HCT116 (cell line): ENCODE measurements at regions not wholly inside any gene's neighbourhood (a gene's known extent, or its start where the extent isn't known, plus 50 kb on each side); places are given as distances from the start of the nearest gene placed in this dataset.

ENCODE experiments used
- ATAC-seq: fragments of 200-7000 bp; cut with Tn5 transposase; 2 replicates; pipeline ENCODE4 v1.9.1; 2020; ENCODE audit warnings: mild to moderate bottlenecking, moderate library complexity
- BruUV-seq: library from RNA; stranded (reverse); fragments of 400-500 nt; replicated peaks from 2 replicates; lab custom pipeline; 2021; lab: Mats Ljungman, UMichigan
- CTCF ChIA-PET: fragments of 300-600 bp; sonication (Branson Sonifier 250); formaldehyde crosslinking; loops from one replicate; lab custom pipeline; 2021; ENCODE audit warnings: antibody characterized with exemption; lab: Charles Lee
- POLR2A ChIA-PET: fragments of 300-600, 350-600 bp; sonication (Branson Sonifier 250); formaldehyde crosslinking; loops from one replicate; lab custom pipeline; 2021; ENCODE audit warnings: antibody characterized with exemption; lab: Charles Lee
- RAD21 ChIA-PET, 2 experiments: fragments of 300-600 bp; sonication (Branson Sonifier 250); formaldehyde crosslinking; loops; one replicate each; lab custom pipeline; 2023; ENCODE audit warnings: low total read pairs in 2 of 2; ENCODE audit not compliant: uncharacterized antibody in 2 of 2, unreplicated experiment in 2 of 2, low non-redundant PET in 1 of 2; lab: Charles Lee
- DNase-seq: peaks from one replicate; pipeline ENCODE4 v3.0.0-alpha.2; 2010; ENCODE audit warnings: low read depth, low spot score
- H2AFZ ChIP-seq: fragments of 200-600 bp; shearing (Covaris generic), sonication (generic); 2 replicates; pipeline ENCODE4 v1.6.1; 2017; ENCODE audit warnings: low read depth, mixed run types, mixed read lengths, antibody characterized with exemption, low read length; ENCODE audit not compliant: poor library complexity, severe bottlenecking
- H3K27ac ChIP-seq: 2 replicates; pipeline ENCODE4 v1.5.1; 2012; ENCODE audit warnings: low read depth, low read length
- H3K27me3 ChIP-seq: fragments of 200-600 bp; sonication (generic); 2 replicates; pipeline ENCODE4 v1.6.1; 2016; ENCODE audit warnings: mixed run types, low read length, mixed read lengths; ENCODE audit not compliant: insufficient read depth
- H3K36me3 ChIP-seq, 2 experiments: fragments of 200-500 bp in 1 of 2; fragments of 200-600 bp in 1 of 2; sonication (Bioruptor generic) in 1 of 2; sonication (generic) in 1 of 2; 2 replicates each; pipeline versions ENCODE4 v1.5.1 to v1.6.1; 2014 to 2016; ENCODE audit warnings: low read length in 2 of 2, inconsistent platforms in 1 of 2, mixed read lengths in 1 of 2, mixed run types in 1 of 2; ENCODE audit not compliant: insufficient read depth in 2 of 2, control insufficient read depth in 1 of 2
- H3K4me1 ChIP-seq, 2 experiments: fragments of 200-600 bp in 1 of 2; sonication (generic) in 1 of 2; 2 replicates each; pipeline versions ENCODE4 v1.5.1 to v1.6.1; 2012 to 2017; ENCODE audit warnings: low read length in 2 of 2, inconsistent platforms in 1 of 2, mild to moderate bottlenecking in 1 of 2, mixed read lengths in 1 of 2, mixed run types in 1 of 2, moderate library complexity in 1 of 2; ENCODE audit not compliant: insufficient read depth in 2 of 2, control insufficient read depth in 1 of 2
- H3K4me2 ChIP-seq: fragments of 200-600 bp; sonication (generic); 2 replicates; pipeline ENCODE4 v1.6.1; 2017; ENCODE audit warnings: mixed run types, low read length, mixed read lengths
- H3K4me3 ChIP-seq, 2 experiments: fragments of 200-600 bp in 1 of 2; sonication (generic) in 1 of 2; replicated peaks in 1 of 2; 2 replicates each; pipeline ENCODE4 v1.5.1; 2011 to 2016; ENCODE audit warnings: low read length in 2 of 2, control low read depth in 1 of 2, low read depth in 1 of 2, mild to moderate bottlenecking in 1 of 2, mixed read lengths in 1 of 2, mixed run types in 1 of 2
- H3K79me2 ChIP-seq: fragments of 200-600 bp; sonication (generic); 2 replicates; pipeline ENCODE4 v1.6.1; 2017; ENCODE audit warnings: mild to moderate bottlenecking, mixed run types, low read length, moderate library complexity, mixed read lengths; ENCODE audit not compliant: insufficient read depth
- H3K9ac ChIP-seq: fragments of 200-600 bp; sonication (generic); 2 replicates; pipeline ENCODE4 v1.6.1; 2016; ENCODE audit warnings: low read length, mixed read lengths
- H3K9me2 ChIP-seq: fragments of 200-600 bp; sonication (generic), shearing (Covaris generic); 2 replicates; pipeline ENCODE4 v1.6.1; 2017; ENCODE audit warnings: mixed run types, mild to moderate bottlenecking, moderate library complexity; ENCODE audit not compliant: insufficient read depth
- H3K9me3 ChIP-seq, 2 experiments: fragments of 200-500 bp in 1 of 2; fragments of 200-600 bp in 1 of 2; sonication (Bioruptor generic) in 1 of 2; sonication (generic) in 1 of 2; 2 replicates each; pipeline ENCODE4 v1.6.1; 2014 to 2017; ENCODE audit warnings: low read length in 2 of 2, mixed read lengths in 2 of 2, inconsistent platforms in 1 of 2, low read depth in 1 of 2, mild to moderate bottlenecking in 1 of 2, mixed run types in 1 of 2, moderate library complexity in 1 of 2; ENCODE audit not compliant: control insufficient read depth in 1 of 2, insufficient read depth in 1 of 2
- H4K20me1 ChIP-seq: fragments of 200-600 bp; sonication (generic), shearing (Covaris generic); 2 replicates; pipeline ENCODE4 v1.6.1; 2017; ENCODE audit warnings: mixed run types, mild to moderate bottlenecking, moderate library complexity; ENCODE audit not compliant: insufficient read depth
- ATF3 ChIP-seq: IDR thresholded peaks from 2 replicates; pipeline ENCODE4 v1.6.1; 2012
- ELF1 ChIP-seq: IDR thresholded peaks from 2 replicates; pipeline ENCODE4 v1.6.1; 2012; ENCODE audit warnings: low read depth, borderline replicate concordance
- EZH2phosphoT487 ChIP-seq: fragments of 200-600 bp; IDR thresholded peaks from 2 replicates; pipeline ENCODE4 v1.6.1; 2018; ENCODE audit warnings: antibody characterized with exemption, borderline replicate concordance
- FOSL1 ChIP-seq: IDR thresholded peaks from 2 replicates; pipeline ENCODE4 v1.6.1; 2012; ENCODE audit warnings: low read depth
- JUND ChIP-seq: IDR thresholded peaks from 2 replicates; pipeline ENCODE4 v1.6.1; 2012
- POLR2A ChIP-seq: IDR thresholded peaks from 2 replicates; pipeline ENCODE4 v1.7.0; 2011; ENCODE audit warnings: borderline replicate concordance; ENCODE audit not compliant: insufficient read depth, insufficient read length; ENCODE audit errors: extremely low read depth
- POLR2AphosphoS5 ChIP-seq: IDR thresholded peaks from 2 replicates; pipeline ENCODE4 v1.6.1; 2011; ENCODE audit warnings: mild to moderate bottlenecking, low read depth, low read length, moderate library complexity
- REST ChIP-seq: IDR thresholded peaks from 2 replicates; pipeline ENCODE4 v1.6.1; 2012; ENCODE audit warnings: low read depth
- SIN3A ChIP-seq: IDR thresholded peaks from 2 replicates; pipeline ENCODE4 v1.6.1; 2012; ENCODE audit warnings: low read depth
- YY1 ChIP-seq: IDR thresholded peaks from 2 replicates; pipeline ENCODE4 v1.6.1; 2011; ENCODE audit warnings: low read length, low read depth, moderate library complexity, mild to moderate bottlenecking; ENCODE audit not compliant: insufficient replicate concordance; ENCODE audit errors: extremely low read depth
- ZNF274 ChIP-seq: fragments of 200-500 bp; sonication (Bioruptor generic); IDR thresholded peaks from 2 replicates; pipeline ENCODE4 v1.6.1; 2014; ENCODE audit warnings: mild to moderate bottlenecking, low read depth, low read length, inconsistent platforms
- intact Hi-C: fragments of 100-400 bp; cut with micrococcal nuclease; formaldehyde crosslinking; loops from 2 replicates; pipeline ENCODE4 v1.10.0; 2022

GRCh38 chr2:767440-767839 is 90.2 kb upstream of the TMEM18 start:
- H3K9me2 ChIP-seq = no peaks in the 10 kb centered on the region
- POLR2A ChIA-PET = no interaction called here
- no peak overlapping the region for H3K9ac ChIP-seq
- H4K20me1 ChIP-seq = no peaks in the 10 kb centered on the region
- TF ChIP-seq JUND = no peak
- no peak for TF ChIP-seq REST
- TF ChIP-seq POLR2AphosphoS5 = no peak
- TF ChIP-seq FOSL1 = no peak
- TF ChIP-seq EZH2phosphoT487 = no peak
- no peak for TF ChIP-seq SIN3A
- TF ChIP-seq ZNF274 = no peak
- TF ChIP-seq POLR2A = no peak
- no peak for TF ChIP-seq ATF3
- TF ChIP-seq YY1 = no peak
- TF ChIP-seq ELF1 = no peak
- H3K4me2 ChIP-seq = no peak overlapping the region
- no peaks in the 10 kb centered on the region for H3K9me3 ChIP-seq
- H3K36me3 ChIP-seq = no peaks in the 10 kb centered on the region
- H3K27me3 ChIP-seq = no peaks in the 10 kb centered on the region
- H3K27ac ChIP-seq = no peak overlapping the region
- intact Hi-C loops = no loop called here
- H3K79me2 ChIP-seq = no peaks in the 10 kb centered on the region
- DNase-seq (no peak), ATAC-seq (no peak)
- H3K4me3 ChIP-seq = no peak overlapping the region
- no peak overlapping the region for H2AFZ ChIP-seq
- no peaks in the 10 kb centered on the region for H3K4me1 ChIP-seq
- BruUV-seq = no TSS peak
- CTCF ChIA-PET = no interaction called here
- RAD21 ChIA-PET = no interaction called here
